GM15510 (cell line): ENCODE measurements at regions not wholly inside any gene's neighbourhood (a gene's known extent, or its start where the extent isn't known, plus 50 kb on each side); places are given as distances from the start of the nearest gene placed in this dataset.

Experiments
- POLR2A ChIP-seq: IDR thresholded peaks from 3 replicates; pipeline ENCODE4 v1.6.1; 2011; ENCODE audit warnings: borderline replicate concordance; ENCODE audit not compliant: insufficient read length; ENCODE audit errors: extremely low read depth

- no peak for TF ChIP-seq POLR2A
Measured at GRCh38 chr2:64796926-64797325, 143.2 kb upstream of the SERTAD2 start.

GRCh38 chr2:64797881-64798575 is 144.3 kb upstream of the SERTAD2 start:
- TF ChIP-seq POLR2A, result no peak

- TF ChIP-seq POLR2A, result no peak
Measured at GRCh38 chr2:64799592-64800252, 146.0 kb upstream of the SERTAD2 start.

- TF ChIP-seq POLR2A, result no peak
Measured at GRCh38 chr2:64803776-64804175, 150.1 kb upstream of the SERTAD2 start.

- TF ChIP-seq POLR2A, result no peak
Measured at GRCh38 chr2:64804651-64805050, 150.9 kb upstream of the SERTAD2 start.

- no peak for TF ChIP-seq POLR2A
Measured at GRCh38 chr2:64807417-64807816, 153.7 kb upstream of the SERTAD2 start.

GRCh38 chr2:64808092-64808491 is 154.4 kb upstream of the SERTAD2 start:
- TF ChIP-seq POLR2A, result no peak

GRCh38 chr2:64808754-64809153 is 155.0 kb upstream of the SERTAD2 start:
- no peak for TF ChIP-seq POLR2A

- TF ChIP-seq POLR2A, result no peak
Measured at GRCh38 chr2:64809216-64809615, 155.5 kb upstream of the SERTAD2 start.

GRCh38 chr2:64812285-64812684 is 158.6 kb upstream of the SERTAD2 start:
- no peak for TF ChIP-seq POLR2A

- no peak for TF ChIP-seq POLR2A
Measured at GRCh38 chr2:64814007-64814406, 160.3 kb upstream of the SERTAD2 start.

GRCh38 chr2:64817453-64817852 is 163.7 kb upstream of the SERTAD2 start:
- no peak for TF ChIP-seq POLR2A

- TF ChIP-seq POLR2A, result no peak
Measured at GRCh38 chr2:64818664-64819060, 164.9 kb upstream of the SERTAD2 start.

GRCh38 chr2:64819361-64819760 is 165.6 kb upstream of the SERTAD2 start:
- TF ChIP-seq POLR2A, result no peak

- no peak for TF ChIP-seq POLR2A
Measured at GRCh38 chr2:64819774-64820688, 166.3 kb upstream of the SERTAD2 start.

GRCh38 chr2:64820901-64821300 is 167.2 kb upstream of the SERTAD2 start:
- TF ChIP-seq POLR2A, result no peak

GRCh38 chr2:64823794-64824193 is 165.4 kb upstream of the SLC1A4 start:
- no peak for TF ChIP-seq POLR2A
